ENCODE measurements at regions not wholly inside any gene's neighbourhood (a gene's known extent, or its start where the extent isn't known, plus 50 kb on each side); places are given as distances from the start of the nearest gene placed in this dataset.

GRCh38 chr5:56658972-56659371 lies 156.4 kb upstream of the MAP3K1 start:
- peaks cover 11% of the 10 kb centered on the region for H3K4me1 Mint-ChIP-seq (ENCODE audit: insufficient read depth, unreplicated experiment)
- DNase-seq (ENCODE audit: unreplicated experiment): peak; percentile 35
- ChIA-PET POLR2A (interaction anchor here (1.0 kb wide), 1 partner anchor 58 kb away, joined by 3 read pairs; no protein-coding TSS in a partner anchor), CTCF (no interaction called here)
- no peak for TF ChIP-seq CTCF (IDR thresholded peaks at IDR 0.05; ENCODE audit: unreplicated experiment)
- intact Hi-C loops (cut with micrococcal nuclease): no loop called here
- H3K27me3 Mint-ChIP-seq (ENCODE audit: insufficient read depth, unreplicated experiment): no peaks in the 10 kb centered on the region
- H3K27ac Mint-ChIP-seq (ENCODE audit: low read depth, unreplicated experiment): peak overlapping the region; percentile 18
- no peak overlapping the region for H3K4me3 Mint-ChIP-seq (ENCODE audit: unreplicated experiment)
- no peaks in the 10 kb centered on the region for H3K36me3 Mint-ChIP-seq (ENCODE audit: insufficient read depth, unreplicated experiment)
- no TSS peak for BruUV-seq (replicated peaks)
- H3K9me3 Mint-ChIP-seq (ENCODE audit: unreplicated experiment): no peaks in the 10 kb centered on the region

- no peak for TF ChIP-seq CTCF (IDR thresholded peaks at IDR 0.05; ENCODE audit: unreplicated experiment)
- H3K27me3 Mint-ChIP-seq (ENCODE audit: insufficient read depth, unreplicated experiment): no peaks in the 10 kb centered on the region
- peaks cover 11% of the 10 kb centered on the region for H3K4me1 Mint-ChIP-seq (ENCODE audit: insufficient read depth, unreplicated experiment)
- H3K9me3 Mint-ChIP-seq (ENCODE audit: unreplicated experiment): no peaks in the 10 kb centered on the region
- no peaks in the 10 kb centered on the region for H3K36me3 Mint-ChIP-seq (ENCODE audit: insufficient read depth, unreplicated experiment)
- ChIA-PET CTCF (interaction anchor here (0.6 kb wide), 1 partner anchor 50 kb away, joined by 4 read pairs; no protein-coding TSS in a partner anchor), POLR2A (interaction anchor here (0.6 to 1.1 kb wide), 2 partner anchors 11 to 1214 kb away, joined by 3 read pairs; no protein-coding TSS in a partner anchor)
- DNase-seq (ENCODE audit: unreplicated experiment): peak; percentile 29
- intact Hi-C loops (cut with micrococcal nuclease): no loop called here
- no peak overlapping the region for H3K4me3 Mint-ChIP-seq (ENCODE audit: unreplicated experiment)
- no peak overlapping the region for H3K27ac Mint-ChIP-seq (ENCODE audit: low read depth, unreplicated experiment)
- BruUV-seq (replicated peaks): no TSS peak
Measured at GRCh38 chr5:56656846-56657726, 158.3 kb upstream of the MAP3K1 start.

- Mint-ChIP-seq H3K27ac (ENCODE audit: low read depth, unreplicated experiment) (no peak overlapping the region), H3K36me3 (ENCODE audit: insufficient read depth, unreplicated experiment) (no peaks in the 10 kb centered on the region), H3K27me3 (ENCODE audit: insufficient read depth, unreplicated experiment) (peaks cover 13% of the 10 kb centered on the region), H3K9me3 (ENCODE audit: unreplicated experiment) (no peaks in the 10 kb centered on the region), H3K4me1 (ENCODE audit: insufficient read depth, unreplicated experiment) (no peaks in the 10 kb centered on the region), H3K4me3 (ENCODE audit: unreplicated experiment) (no peak overlapping the region)
- no peak for TF ChIP-seq CTCF (IDR thresholded peaks at IDR 0.05; ENCODE audit: unreplicated experiment)
- intact Hi-C loops (cut with micrococcal nuclease): no loop called here
- CTCF ChIA-PET: no interaction called here
- BruUV-seq (replicated peaks): no TSS peak
- POLR2A ChIA-PET: no interaction called here
- DNase-seq (ENCODE audit: unreplicated experiment): no peak
Measured at GRCh38 chr5:56651893-56652292, 163.5 kb upstream of the MAP3K1 start.

- Mint-ChIP-seq H3K9me3 (ENCODE audit: unreplicated experiment) (no peaks in the 10 kb centered on the region), H3K4me1 (ENCODE audit: insufficient read depth, unreplicated experiment) (no peaks in the 10 kb centered on the region), H3K36me3 (ENCODE audit: insufficient read depth, unreplicated experiment) (no peaks in the 10 kb centered on the region), H3K4me3 (ENCODE audit: unreplicated experiment) (no peak overlapping the region), H3K27me3 (ENCODE audit: insufficient read depth, unreplicated experiment) (peaks cover 13% of the 10 kb centered on the region), H3K27ac (ENCODE audit: low read depth, unreplicated experiment) (no peak overlapping the region)
- CTCF ChIA-PET: interaction anchor here (0.6 kb wide), 1 partner anchor 20 kb away, joined by 4 read pairs; no protein-coding TSS in a partner anchor
- POLR2A ChIA-PET: no interaction called here
- TF ChIP-seq CTCF (IDR thresholded peaks at IDR 0.05; ENCODE audit: unreplicated experiment): no peak
- intact Hi-C loops (cut with micrococcal nuclease): no loop called here
- no peak for DNase-seq (ENCODE audit: unreplicated experiment)
- BruUV-seq (replicated peaks): no TSS peak
Measured at GRCh38 chr5:56650386-56650785, 165.0 kb upstream of the MAP3K1 start.

Data from MCF 10A (cell line).